GM21576 (cell line): ENCODE measurements at regions not wholly inside any gene's neighbourhood (a gene's known extent, or its start where the extent isn't known, plus 50 kb on each side); places are given as distances from the start of the nearest gene placed in this dataset.

ENCODE experiments used
- ATAC-seq: cut with Tn5 transposase; IDR thresholded peaks from one replicate; pipeline ENCODE4 v1.9.1; 2021; ENCODE audit warnings: mild to moderate bottlenecking, moderate library complexity; ENCODE audit not compliant: unreplicated experiment

DNA sequence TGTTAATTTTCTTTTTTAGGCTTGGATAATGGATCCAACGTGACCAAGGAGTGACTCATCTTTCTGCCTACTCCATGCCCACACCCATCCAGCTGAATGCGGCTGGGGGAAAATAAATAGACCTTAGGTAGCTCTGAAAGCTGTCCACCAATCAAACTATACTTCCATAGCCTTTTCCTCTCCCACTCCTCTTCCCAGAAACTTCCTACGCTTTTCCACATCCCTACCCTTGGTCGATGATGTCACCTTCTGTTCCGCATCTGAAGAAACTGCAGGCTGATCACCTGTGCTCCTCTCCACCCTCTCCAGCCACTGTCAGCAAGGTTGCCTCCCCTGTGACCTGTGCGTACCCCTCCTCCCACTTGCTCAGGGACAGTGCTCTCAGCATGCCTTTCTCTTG lies 359.8 kb upstream of the KLF6 start:
- no peak for ATAC-seq

- ATAC-seq, result no peak
Measured at GRCh38 chr10:4141471-4141870, 356.5 kb upstream of the KLF6 start.

- ATAC-seq, result no peak
Measured at GRCh38 chr10:4138146-4138721, 353.2 kb upstream of the KLF6 start.

DNA sequence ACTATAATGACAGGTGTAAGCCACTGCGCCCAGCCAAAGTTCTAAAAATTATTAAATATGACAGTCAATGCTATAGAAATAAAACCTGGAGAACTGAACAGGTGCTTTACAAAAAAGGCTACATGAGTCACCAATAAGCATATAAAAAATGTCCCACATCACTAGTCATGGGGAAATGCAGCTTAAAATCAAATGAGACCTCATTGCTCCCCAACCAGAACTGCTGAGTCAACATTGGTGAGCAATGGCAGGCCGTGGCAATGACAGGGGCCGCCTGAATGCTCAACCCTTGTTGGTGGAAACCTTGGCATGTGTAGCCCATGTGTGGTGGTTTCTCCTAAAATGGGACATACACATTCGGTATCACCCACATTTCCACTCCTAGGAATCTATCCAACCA lies 352.3 kb upstream of the KLF6 start:
- ATAC-seq, result no peak

DNA sequence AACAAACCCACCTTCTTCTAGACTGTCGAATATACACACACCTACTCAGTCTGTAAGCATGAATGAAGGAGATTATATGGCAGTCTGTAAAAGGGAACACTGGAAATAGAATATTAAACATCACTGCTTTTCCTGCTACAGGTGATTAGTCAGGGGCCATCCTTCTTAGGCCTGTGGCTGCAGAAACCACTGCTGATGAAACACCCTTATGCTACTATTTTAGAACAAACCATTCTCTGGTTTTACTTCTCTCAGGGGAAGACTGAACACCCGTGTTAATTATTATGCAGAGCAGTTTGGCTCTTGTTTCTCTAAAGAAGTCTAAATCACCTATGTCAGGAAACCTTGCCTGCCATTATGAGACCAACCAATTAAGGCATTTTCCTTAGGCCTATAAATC lies 351.1 kb upstream of the KLF6 start:
- ATAC-seq, result peak; percentile 90

DNA sequence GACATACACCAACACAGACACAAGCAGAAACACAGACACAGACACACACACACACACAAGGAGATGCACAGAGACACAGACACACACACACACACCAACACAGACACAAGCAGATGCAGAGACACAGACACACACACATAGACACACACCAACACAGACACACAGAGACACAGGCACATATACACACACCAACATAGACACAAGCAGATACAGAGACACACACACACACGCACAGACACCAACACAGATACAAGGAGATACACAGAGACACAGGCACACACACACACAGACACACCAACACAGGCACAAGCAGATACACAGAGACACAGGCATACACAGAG lies 347.2 kb upstream of the KLF6 start:
- ATAC-seq, result no peak

DNA sequence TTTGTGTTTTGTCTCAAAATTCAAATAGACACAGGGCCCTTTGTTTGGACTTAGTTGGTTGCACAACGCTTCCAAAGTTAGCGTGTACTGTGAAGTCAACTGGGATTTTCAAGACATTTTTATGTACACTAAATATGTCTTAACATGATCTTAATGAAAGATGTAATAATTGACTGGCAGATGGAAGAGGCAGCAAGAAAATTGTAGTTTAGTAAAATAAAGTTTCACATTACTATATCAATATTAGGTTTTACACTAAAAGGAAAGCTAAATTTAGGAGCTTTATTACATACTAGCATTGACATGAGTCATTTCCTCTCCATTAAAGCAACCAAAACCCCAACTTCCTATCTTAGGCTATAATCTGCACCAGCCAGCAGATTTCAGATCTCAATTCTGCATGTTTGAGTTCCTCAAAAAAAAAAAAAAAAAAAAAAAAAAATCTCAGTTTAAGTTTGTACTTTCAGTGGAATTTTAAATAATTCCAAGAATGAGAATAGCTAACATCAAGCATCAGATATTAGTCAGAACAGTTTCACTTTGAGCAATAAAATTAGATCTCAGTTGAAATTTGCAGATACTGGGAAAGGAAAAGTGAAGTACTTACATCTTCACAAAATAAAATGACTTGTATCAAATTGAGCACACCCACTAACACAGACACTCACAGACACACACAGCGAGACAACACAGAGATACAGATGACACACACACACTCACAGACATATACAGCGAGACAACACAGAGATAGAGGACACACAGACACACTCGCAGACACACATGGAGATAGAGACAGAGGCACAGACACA lies 346.6 kb upstream of the KLF6 start:
- ATAC-seq, result peak; percentile 61

DNA sequence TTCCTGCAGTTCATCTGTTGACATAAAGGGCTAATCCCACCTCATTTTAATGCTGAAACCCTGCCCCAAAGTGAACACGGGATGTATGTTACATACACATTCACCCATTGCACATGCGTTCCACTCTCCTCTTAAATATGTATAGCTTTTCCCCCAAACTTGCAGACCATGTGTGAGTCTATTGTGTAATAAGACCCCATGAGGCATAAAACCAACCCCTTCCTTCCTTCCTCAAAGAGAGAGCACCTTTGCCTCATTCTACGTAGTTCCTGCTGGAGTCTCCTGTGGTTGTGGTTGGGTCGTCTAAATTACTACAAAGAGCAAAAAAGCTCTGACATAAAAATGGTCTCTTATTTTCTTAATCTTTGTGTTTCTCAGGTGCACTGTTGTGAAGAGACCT lies 345.7 kb upstream of the KLF6 start:
- ATAC-seq, result no peak

GRCh38 chr10:4129866-4130477 lies 345.0 kb upstream of the KLF6 start:
- ATAC-seq, result no peak

- peak; percentile 67 for ATAC-seq
Measured at GRCh38 chr10:4127518-4128315, 342.7 kb upstream of the KLF6 start.

DNA sequence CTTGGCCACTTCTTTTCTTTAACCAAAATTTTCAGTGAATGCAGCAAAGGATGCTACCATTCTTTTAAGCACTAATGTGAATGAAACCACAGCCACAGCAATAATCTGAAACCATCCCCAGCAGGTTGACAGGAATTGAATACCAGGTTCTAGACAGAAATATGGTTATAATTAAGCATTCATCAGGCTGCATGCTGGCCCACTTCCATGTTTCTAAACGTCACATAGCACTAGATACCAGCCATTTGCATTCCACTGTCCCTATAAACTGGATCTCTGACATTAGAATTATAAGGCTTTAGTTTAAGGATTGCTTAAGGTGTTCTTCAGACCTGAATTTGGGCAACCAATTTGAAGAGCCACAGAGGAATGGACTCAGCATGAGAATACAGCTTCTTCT lies 340.8 kb upstream of the KLF6 start:
- no peak for ATAC-seq

DNA sequence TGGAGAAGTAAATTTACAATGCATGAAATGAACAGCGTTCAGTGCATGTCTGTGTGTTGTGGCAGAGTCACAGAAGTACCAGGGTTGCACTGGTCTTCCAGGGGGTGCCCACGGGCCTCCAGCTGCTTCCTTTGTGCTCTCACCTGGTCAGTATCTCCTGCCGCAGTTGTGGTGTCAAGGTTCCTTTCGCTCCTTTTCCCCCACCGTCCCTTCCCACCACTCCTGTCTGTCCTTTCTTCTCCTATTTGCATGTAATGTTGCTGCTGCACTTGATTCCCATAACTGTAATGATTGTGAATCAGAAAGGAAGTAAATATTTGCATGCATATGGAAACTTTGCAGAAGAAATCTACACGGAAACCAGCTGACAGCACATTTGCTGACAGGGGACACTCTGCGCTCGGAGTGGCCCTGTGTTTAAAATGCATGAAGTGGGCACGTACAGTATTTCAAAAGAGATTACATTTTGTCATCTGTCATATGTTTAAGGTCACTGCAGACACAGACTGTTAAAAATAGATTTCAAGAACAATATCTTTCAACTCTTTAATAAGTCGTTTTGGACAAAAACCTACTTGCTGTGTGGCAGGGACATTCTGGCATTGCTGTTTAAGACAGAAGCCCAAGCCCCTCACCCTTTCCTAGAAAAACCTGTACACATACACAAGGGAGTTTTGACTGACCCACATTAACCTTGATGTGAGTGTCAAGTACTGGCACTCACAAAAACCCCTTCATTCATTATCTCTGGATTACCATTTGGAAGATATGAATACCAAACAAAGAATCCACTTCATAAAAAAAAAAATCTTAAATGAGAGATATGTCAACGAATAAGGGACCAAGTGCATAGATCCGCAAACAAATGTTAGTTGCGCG lies 336.7 kb upstream of the KLF6 start:
- ATAC-seq, result peak; percentile 75

DNA sequence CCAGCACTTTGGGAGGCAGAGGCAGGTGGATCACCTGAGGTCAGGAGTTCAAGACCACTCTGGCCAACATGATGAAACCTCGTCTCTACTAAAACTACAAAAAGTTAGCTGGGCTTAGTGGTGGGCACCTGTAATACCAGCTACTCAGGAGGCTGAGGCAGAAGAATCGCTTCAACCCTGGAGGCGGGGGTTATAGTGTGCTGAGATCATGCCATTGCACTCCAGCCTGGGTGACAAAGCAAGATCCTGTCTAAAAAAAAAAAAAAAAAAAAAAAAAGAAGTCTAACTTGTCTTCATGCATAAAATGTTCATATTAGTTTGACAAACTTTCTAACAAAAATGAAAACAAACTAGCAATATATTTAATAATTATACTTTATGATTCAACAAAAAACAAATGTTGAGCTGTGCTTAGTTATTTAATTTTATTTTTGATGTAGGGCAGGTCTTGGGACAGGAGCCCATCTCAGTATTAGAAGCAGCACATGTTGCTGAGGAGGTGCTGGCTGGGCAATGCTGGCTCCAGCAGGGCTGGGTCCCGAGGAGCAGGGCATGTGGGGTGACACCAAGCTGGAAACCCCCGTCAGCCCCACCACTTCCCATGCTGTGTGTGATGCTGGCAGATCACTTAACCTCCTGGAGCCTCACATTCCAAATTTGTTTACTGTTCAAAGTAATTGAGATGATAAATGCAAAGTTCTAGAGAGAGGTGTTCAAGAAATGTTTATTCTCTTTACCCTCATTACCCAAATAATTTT lies 335.3 kb upstream of the KLF6 start:
- ATAC-seq, result no peak

GRCh38 chr10:4119107-4119506 lies 334.1 kb upstream of the KLF6 start:
- no peak for ATAC-seq

GRCh38 chr10:4117604-4118003 lies 332.6 kb upstream of the KLF6 start:
- no peak for ATAC-seq

- no peak for ATAC-seq
Measured at GRCh38 chr10:4111643-4112042, 326.6 kb upstream of the KLF6 start.

DNA sequence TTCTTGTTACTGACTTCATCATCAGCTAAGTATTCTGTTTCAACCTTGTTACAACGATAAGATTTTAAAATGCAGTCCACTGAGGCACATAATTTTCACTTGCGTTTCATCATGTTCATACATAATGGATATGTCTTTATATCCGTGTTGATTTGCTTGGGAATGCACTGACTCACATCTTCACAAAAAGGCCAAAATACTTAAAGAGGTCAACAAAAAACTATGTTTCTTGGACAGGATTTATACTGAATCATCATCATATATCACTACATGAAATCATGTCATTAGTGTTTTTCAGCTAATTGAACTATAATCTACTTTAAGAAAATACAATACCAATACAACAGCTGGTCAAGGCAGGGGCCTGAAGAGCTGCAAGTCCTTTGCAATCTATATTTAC lies 324.5 kb upstream of the KLF6 start:
- ATAC-seq, result no peak

DNA sequence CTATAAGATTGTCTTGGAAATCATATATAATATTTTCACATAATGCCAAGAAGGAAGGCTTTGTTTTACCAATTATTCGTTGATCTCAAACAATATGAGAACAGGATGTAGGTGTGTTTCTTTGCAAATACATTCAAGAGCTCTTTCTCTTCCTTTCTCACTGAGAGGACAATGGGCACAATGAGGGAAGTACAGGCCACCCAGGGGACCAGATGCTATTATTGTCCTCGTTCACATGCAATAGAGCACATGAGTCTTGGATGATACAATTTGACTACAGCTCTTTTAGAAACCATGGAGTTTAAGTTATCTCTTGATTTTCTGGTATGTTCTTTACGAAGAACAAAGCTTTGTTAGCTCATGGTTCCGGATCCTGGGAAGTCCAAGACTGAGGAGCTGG lies 323.7 kb upstream of the KLF6 start:
- no peak for ATAC-seq

DNA sequence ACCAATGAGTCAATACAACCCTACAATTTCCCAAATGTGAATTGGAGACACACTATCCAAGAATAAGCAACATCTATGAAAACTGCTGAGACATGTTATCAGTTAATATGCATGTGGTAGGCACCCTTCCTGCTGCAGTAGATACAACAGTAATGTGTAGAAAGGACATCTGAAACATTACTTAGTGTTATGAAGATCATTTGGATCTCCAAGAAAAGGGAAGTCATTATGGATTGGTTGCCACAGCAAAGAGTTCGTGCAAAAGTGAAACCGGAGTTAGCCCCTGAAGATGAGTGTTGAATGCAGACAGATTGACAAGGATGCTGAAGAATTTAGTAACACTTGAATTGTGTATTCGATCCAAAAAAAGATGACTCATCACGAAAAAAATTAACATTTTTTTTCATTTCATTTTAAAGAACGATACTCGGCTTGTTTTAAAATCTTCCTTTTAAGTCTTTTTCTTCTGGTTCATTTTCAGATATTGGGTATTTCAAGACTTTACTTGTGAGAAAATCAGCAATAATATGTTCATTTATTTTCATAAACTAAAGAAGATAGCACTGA lies 322.4 kb upstream of the KLF6 start:
- no peak for ATAC-seq

- ATAC-seq, result no peak
Measured at GRCh38 chr10:4103603-4104002, 318.6 kb upstream of the KLF6 start.
